IMR-90 (cell line): ENCODE measurements at regions not wholly inside any gene's neighbourhood (a gene's known extent, or its start where the extent isn't known, plus 50 kb on each side); places are given as distances from the start of the nearest gene placed in this dataset.

Experiments
- ATAC-seq: fragments of 200-7000 bp; cut with Tn5 transposase; 2 replicates; pipeline ENCODE4 v1.9.1; 2020; ENCODE audit warnings: low read depth, mild to moderate bottlenecking, moderate library complexity
- BruUV-seq: library from RNA; stranded (reverse); fragments of 400-500 nt; replicated peaks from 2 replicates; lab custom pipeline; 2021; lab: Mats Ljungman, UMichigan
- CTCF ChIA-PET: fragments of 300-600 bp; formaldehyde crosslinking; extraction: SDS; loops from one replicate; lab custom pipeline; 2021; ENCODE audit warnings: antibody characterized with exemption; lab: Yijun Ruan, JAX
- POLR2A ChIA-PET: fragments of 300-600 bp; sonication (Branson Sonifier 250); formaldehyde crosslinking; loops from one replicate; lab custom pipeline; 2022; ENCODE audit warnings: antibody characterized with exemption; ENCODE audit not compliant: unreplicated experiment; lab: Charles Lee
- DNase-seq: peaks from one replicate; pipeline ENCODE4 v3.0.0; 2013
- H2AFZ ChIP-seq: replicated peaks from 2 replicates; pipeline ENCODE3; 2013; ENCODE audit warnings: low read length, mild to moderate bottlenecking; ENCODE audit not compliant: poor library complexity
- H2AK5ac ChIP-seq: 2 replicates; pipeline ENCODE4 v1.6.1; 2013; ENCODE audit warnings: low read depth, low read length, inconsistent platforms
- H2AK9ac ChIP-seq: replicated peaks from 2 replicates; pipeline ENCODE3; 2013; ENCODE audit warnings: mild to moderate bottlenecking, low read depth, low read length, moderate library complexity; ENCODE audit not compliant: poor library complexity
- H2BK120ac ChIP-seq: 2 replicates; pipeline ENCODE4 v1.6.1; 2013; ENCODE audit warnings: low read depth, low read length, inconsistent platforms
- H2BK15ac ChIP-seq: 3 replicates; pipeline ENCODE4 v1.6.1; 2013; ENCODE audit warnings: low read depth, low read length, inconsistent platforms
- H2BK20ac ChIP-seq: 2 replicates; pipeline ENCODE4 v1.6.1; 2013; ENCODE audit warnings: low read depth, mild to moderate bottlenecking, inconsistent platforms, low read length, moderate library complexity
- H2BK5ac ChIP-seq: 2 replicates; pipeline ENCODE4 v1.6.1; 2013; ENCODE audit warnings: mild to moderate bottlenecking, low read depth, low read length, inconsistent platforms; ENCODE audit not compliant: poor library complexity, severe bottlenecking
- H3K14ac ChIP-seq: replicated peaks from 2 replicates; pipeline ENCODE4 v1.6.1; 2013; ENCODE audit warnings: low read depth, low read length, inconsistent platforms
- H3K18ac ChIP-seq: 2 replicates; pipeline ENCODE4 v1.6.1; 2013; ENCODE audit warnings: low read depth, low read length, control low read depth
- H3K23ac ChIP-seq: 2 replicates; pipeline ENCODE4 v1.6.1; 2013; ENCODE audit warnings: low read depth, low read length, inconsistent platforms
- H3K27ac ChIP-seq: 2 replicates; pipeline ENCODE4 v1.5.1; 2013; ENCODE audit warnings: mild to moderate bottlenecking, control low read depth, low read length; ENCODE audit not compliant: insufficient read depth
- H3K27me3 ChIP-seq: 2 replicates; pipeline ENCODE4 v1.6.1; 2013; ENCODE audit warnings: low read length; ENCODE audit not compliant: control insufficient read depth, insufficient read depth
- H3K36me3 ChIP-seq: 2 replicates; pipeline ENCODE4 v1.6.1; 2013; ENCODE audit warnings: low read length, mixed read lengths; ENCODE audit not compliant: control insufficient read depth, insufficient read depth
- H3K4ac ChIP-seq: 2 replicates; pipeline ENCODE4 v1.6.1; 2013; ENCODE audit warnings: low read depth, low read length, inconsistent platforms
- H3K4me1 ChIP-seq: 2 replicates; pipeline ENCODE4 v1.6.1; 2013; ENCODE audit warnings: low read length, mixed read lengths; ENCODE audit not compliant: control insufficient read depth, insufficient read depth
- H3K4me2 ChIP-seq: 2 replicates; pipeline ENCODE4 v1.6.1; 2013; ENCODE audit warnings: low read depth, mild to moderate bottlenecking, control low read depth, low read length, moderate library complexity
- H3K4me3 ChIP-seq: 2 replicates; pipeline ENCODE4 v1.5.1; 2013; ENCODE audit warnings: low read depth, mild to moderate bottlenecking, control low read depth, low read length, moderate library complexity; ENCODE audit not compliant: insufficient read depth
- H3K56ac ChIP-seq: 2 replicates; pipeline ENCODE4 v1.6.1; 2013; ENCODE audit warnings: low read length, inconsistent platforms; ENCODE audit not compliant: insufficient read depth; ENCODE audit errors: extremely low read depth
- H3K79me1 ChIP-seq, 2 experiments: 2 replicates each; pipeline ENCODE4 v1.6.1; 2013; ENCODE audit warnings: low read length in 2 of 2, inconsistent platforms in 1 of 2, low read depth in 1 of 2
- H3K9ac ChIP-seq: 2 replicates; pipeline ENCODE4 v1.6.1; 2013; ENCODE audit warnings: low read depth, low read length, control low read depth
- H3K9me1 ChIP-seq: 2 replicates; pipeline ENCODE4 v1.6.1; 2013; ENCODE audit warnings: low read length, inconsistent platforms; ENCODE audit not compliant: insufficient read depth
- H3K9me3 ChIP-seq: 2 replicates; pipeline ENCODE4 v1.6.1; 2013; ENCODE audit warnings: low read length; ENCODE audit not compliant: control insufficient read depth, insufficient read depth
- H4K20me1 ChIP-seq: 2 replicates; pipeline ENCODE4 v1.6.1; 2013; ENCODE audit warnings: low read length, inconsistent platforms; ENCODE audit not compliant: insufficient read depth
- H4K5ac ChIP-seq: 2 replicates; pipeline ENCODE4 v1.6.1; 2013; ENCODE audit warnings: mild to moderate bottlenecking, low read depth, low read length, control low read depth
- H4K8ac ChIP-seq, 2 experiments: 2 replicates each; pipeline ENCODE4 v1.6.1; 2013; ENCODE audit warnings: low read depth in 2 of 2, low read length in 2 of 2, control low read depth in 1 of 2, inconsistent platforms in 1 of 2
- H4K91ac ChIP-seq: 2 replicates; pipeline ENCODE4 v1.6.1; 2013; ENCODE audit warnings: low read depth, low read length, inconsistent platforms; ENCODE audit not compliant: insufficient read depth
- BHLHE40 ChIP-seq: fragments of 150-350 bp; IDR thresholded peaks from 2 replicates; pipeline ENCODE4 v1.6.1; 2016; ENCODE audit warnings: mild to moderate bottlenecking, low read depth, low read length
- CEBPB ChIP-seq: IDR thresholded peaks from 2 replicates; pipeline ENCODE4 v1.6.1; 2012; ENCODE audit warnings: low read depth, low read length, improper control_type of control experiment
- CHD1 ChIP-seq: IDR thresholded peaks from 2 replicates; pipeline ENCODE4 v1.6.1; 2012; ENCODE audit warnings: low read depth, low read length, improper control_type of control experiment
- MAFK ChIP-seq: IDR thresholded peaks from 2 replicates; pipeline ENCODE4 v1.6.1; 2012; ENCODE audit warnings: low read depth, low read length, improper control_type of control experiment
- MXI1 ChIP-seq: IDR thresholded peaks from 2 replicates; pipeline ENCODE4 v1.6.1; 2012; ENCODE audit warnings: low read depth, mild to moderate bottlenecking, low read length, moderate library complexity, borderline replicate concordance
- POLR2A ChIP-seq: IDR thresholded peaks from 2 replicates; pipeline ENCODE4 v1.6.1; 2012; ENCODE audit warnings: mild to moderate bottlenecking, low read depth, low read length
- RCOR1 ChIP-seq: IDR thresholded peaks from 2 replicates; pipeline ENCODE4 v1.6.1; 2012; ENCODE audit warnings: mild to moderate bottlenecking, low read length, improper control_type of control experiment; ENCODE audit not compliant: insufficient replicate concordance
- RFX5 ChIP-seq: IDR thresholded peaks from 2 replicates; pipeline ENCODE4 v1.8.0; 2012; ENCODE audit warnings: low read depth, mild to moderate bottlenecking, low read length, moderate library complexity
- SMC3 ChIP-seq: fragments of 150-350 bp; IDR thresholded peaks from 2 replicates; pipeline ENCODE4 v1.6.1; 2016; ENCODE audit warnings: low read depth, mild to moderate bottlenecking, antibody characterized with exemption, low read length, moderate library complexity
- WGBS, 2 experiments: methylation state at CpG; one replicate each; pipeline versions ENCODE4 v1.1.5 to v1.1.7; 2013; ENCODE audit warnings: missing lambda C conversion rate in 2 of 2; ENCODE audit not compliant: insufficient read length in 1 of 2; ENCODE audit errors: extremely low coverage in 2 of 2; 5-methylcytosine and 5-hydroxymethylcytosine counted together
- dilution Hi-C: fragments of 300-500 bp; cut with HindIII; formaldehyde crosslinking; loops from one replicate; pipeline ENCODE4 v1.14.3; 2018; ENCODE audit warnings: low sequenced_read_pairs; ENCODE audit not compliant: unreplicated experiment
- in situ Hi-C: fragments of 300-500 bp; cut with MboI; formaldehyde crosslinking; loops from 3 replicates; pipeline ENCODE4 v1.14.3; 2019; ENCODE audit warnings: low sequenced_read_pairs, inconsistent platforms, mixed read lengths
- intact Hi-C: fragments of 100-400 bp; cut with micrococcal nuclease; formaldehyde crosslinking; loops from 2 replicates; pipeline ENCODE4 v1.10.0; 2022
- TF ChIP-seq, protein P1 (sequence below): fragments of 150-350 bp; IDR thresholded peaks from 2 replicates; pipeline ENCODE4 v1.6.1; 2016; ENCODE audit warnings: low read depth, mild to moderate bottlenecking, low read length, moderate library complexity, borderline replicate concordance
- TF ChIP-seq, protein P2 (sequence below): fragments of 150-350 bp; IDR thresholded peaks from 2 replicates; pipeline ENCODE4 v1.6.1; 2017; ENCODE audit warnings: mild to moderate bottlenecking, antibody characterized with exemption, low read length, low read depth

DNA sequence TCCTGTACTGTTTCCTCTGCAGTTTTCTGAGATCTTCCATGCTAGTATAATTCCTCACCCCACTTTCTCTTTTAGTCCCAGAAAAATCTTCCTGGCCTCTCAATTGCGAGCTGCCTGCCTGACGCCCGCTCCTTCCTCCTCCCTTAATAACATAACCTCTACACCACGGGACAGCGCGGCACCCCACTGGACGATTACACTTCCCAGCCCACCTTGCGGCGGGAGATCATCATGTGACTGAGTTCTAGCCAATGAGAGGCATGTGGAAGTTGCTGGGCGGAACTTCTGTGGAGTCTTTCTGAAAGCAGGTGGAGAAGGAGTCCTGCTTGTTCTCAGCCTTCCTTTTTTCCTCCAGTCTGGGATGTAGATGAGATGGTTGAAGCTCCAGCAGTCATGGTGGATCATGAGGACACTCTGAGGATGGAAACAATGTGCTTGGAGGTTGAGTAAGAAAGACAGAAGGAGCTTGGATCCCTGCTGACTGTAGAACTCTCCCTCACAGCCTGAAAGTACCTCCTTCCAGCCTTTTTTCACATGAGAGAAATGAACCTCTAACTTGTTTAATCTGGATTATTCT lies 133.6 kb upstream of the VRK1 start:
- Histone ChIP-seq H3K79me1 (no peaks in the 10 kb centered on the region), H4K5ac (no peak overlapping the region), H3K4me2 (no peak overlapping the region), H3K9ac (no peak overlapping the region), H2BK20ac (no peak overlapping the region), H2AFZ (peak overlapping the region; percentile 49), H3K9me1 (no peaks in the 10 kb centered on the region), H2AK9ac (no peak overlapping the region), H2BK15ac (no peak overlapping the region), H2BK120ac (no peak overlapping the region), H3K27ac (no peak overlapping the region), H2AK5ac (no peak overlapping the region), H3K4me3 (no peak overlapping the region), H2BK5ac (no peak overlapping the region), H3K23ac (no peak overlapping the region), H3K14ac (no peak overlapping the region), H3K36me3 (no peaks in the 10 kb centered on the region), H3K27me3 (peaks cover 2% of the 10 kb centered on the region; the same call in 1 of the 2 replicates), H4K8ac (no peak overlapping the region), H3K56ac (no peak overlapping the region), H3K4me1 (no peaks in the 10 kb centered on the region), H3K9me3 (no peaks in the 10 kb centered on the region), H4K91ac (no peak overlapping the region), H4K20me1 (no peaks in the 10 kb centered on the region), H3K4ac (no peak overlapping the region), H3K18ac (no peak overlapping the region)
- CTCF ChIA-PET, result no interaction called here
- WGBS, 2 experiments, result 100% methylated on average over 1 of the region's 10 CpGs; no CpG with 5 or more reads in 1 of the 2 experiments
- TF ChIP-seq POLR2A (no peak), CEBPB (no peak), RFX5 (no peak), MXI1 (no peak), RCOR1 (no peak), SMC3 (no peak), CHD1 (no peak), MAFK (no peak), BHLHE40 (no peak)
- TF ChIP-seq, protein P1, sequence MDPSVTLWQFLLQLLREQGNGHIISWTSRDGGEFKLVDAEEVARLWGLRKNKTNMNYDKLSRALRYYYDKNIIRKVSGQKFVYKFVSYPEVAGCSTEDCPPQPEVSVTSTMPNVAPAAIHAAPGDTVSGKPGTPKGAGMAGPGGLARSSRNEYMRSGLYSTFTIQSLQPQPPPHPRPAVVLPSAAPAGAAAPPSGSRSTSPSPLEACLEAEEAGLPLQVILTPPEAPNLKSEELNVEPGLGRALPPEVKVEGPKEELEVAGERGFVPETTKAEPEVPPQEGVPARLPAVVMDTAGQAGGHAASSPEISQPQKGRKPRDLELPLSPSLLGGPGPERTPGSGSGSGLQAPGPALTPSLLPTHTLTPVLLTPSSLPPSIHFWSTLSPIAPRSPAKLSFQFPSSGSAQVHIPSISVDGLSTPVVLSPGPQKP, result no peak
- TF ChIP-seq, protein P2, sequence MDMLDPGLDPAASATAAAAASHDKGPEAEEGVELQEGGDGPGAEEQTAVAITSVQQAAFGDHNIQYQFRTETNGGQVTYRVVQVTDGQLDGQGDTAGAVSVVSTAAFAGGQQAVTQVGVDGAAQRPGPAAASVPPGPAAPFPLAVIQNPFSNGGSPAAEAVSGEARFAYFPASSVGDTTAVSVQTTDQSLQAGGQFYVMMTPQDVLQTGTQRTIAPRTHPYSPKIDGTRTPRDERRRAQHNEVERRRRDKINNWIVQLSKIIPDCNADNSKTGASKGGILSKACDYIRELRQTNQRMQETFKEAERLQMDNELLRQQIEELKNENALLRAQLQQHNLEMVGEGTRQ, result no peak
- no peak for DNase-seq
- BruUV-seq, result no TSS peak
- no peak for ATAC-seq
- in situ Hi-C loops (no loop called here), dilution Hi-C loops (no loop called here), intact Hi-C loops (no loop called here)
- POLR2A ChIA-PET, result no interaction called here
